GM18870 (cell line): ENCODE measurements at regions not wholly inside any gene's neighbourhood (a gene's known extent, or its start where the extent isn't known, plus 50 kb on each side); places are given as distances from the start of the nearest gene placed in this dataset.

Experiments used
- ATAC-seq: cut with Tn5 transposase; IDR thresholded peaks from one replicate; pipeline ENCODE4 v1.9.1; 2021; ENCODE audit warnings: moderate library complexity; ENCODE audit not compliant: unreplicated experiment

GRCh38 chr7:18445483-18445882 is 50.1 kb upstream of the HDAC9 start:
- ATAC-seq, result no peak
